Amygdala (tissue), 56 donors: ENCODE measurements at regions not wholly inside any gene's neighbourhood (a gene's known extent, or its start where the extent isn't known, plus 50 kb on each side); places are given as distances from the start of the nearest gene placed in this dataset.

ENCODE experiments used
- DNase-seq, 56 donors: peaks; one replicate each; lab custom pipeline; 2025; lab: John Stamatoyannopoulos, UW

- no peak for DNase-seq
Observed at GRCh38 chr20:60803335-60804055, 448.6 kb upstream of the CDH4 start.

DNA sequence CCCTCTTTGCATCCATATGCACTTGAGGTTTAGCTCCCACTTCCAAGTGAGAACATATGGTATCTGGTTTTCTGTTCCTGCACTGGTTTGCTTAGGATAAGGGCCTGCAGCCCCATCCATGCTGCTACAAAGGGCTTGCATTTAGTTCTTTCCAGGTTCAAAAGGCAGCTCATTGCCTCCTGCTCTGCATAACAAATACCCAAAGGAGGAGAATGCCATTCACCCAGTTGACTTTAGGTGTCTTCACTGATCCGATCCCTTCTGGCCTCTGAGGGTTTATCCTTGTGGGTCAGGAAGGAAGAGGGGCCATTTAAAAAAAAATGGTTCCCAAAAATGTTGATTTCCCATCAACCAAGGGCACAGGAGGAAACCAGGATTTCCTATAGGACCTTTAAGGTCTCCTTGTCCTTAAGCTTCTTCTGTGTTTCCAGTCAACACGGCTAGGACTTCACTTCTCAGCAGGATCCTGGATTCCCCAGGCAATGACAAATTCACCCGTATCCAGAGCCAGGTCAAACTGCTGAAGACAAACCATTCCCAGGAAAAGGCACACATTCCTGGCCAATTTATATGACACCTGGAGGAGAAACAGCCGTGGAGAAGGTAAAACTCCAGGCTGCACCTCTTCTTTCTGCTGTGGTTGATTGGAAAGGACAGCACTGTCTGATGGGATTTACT, 447.7 kb upstream of the CDH4 start:
- DNase-seq, result no peak

- no peak for DNase-seq
Observed at GRCh38 chr20:60804918-60805630, 447.0 kb upstream of the CDH4 start.

DNA sequence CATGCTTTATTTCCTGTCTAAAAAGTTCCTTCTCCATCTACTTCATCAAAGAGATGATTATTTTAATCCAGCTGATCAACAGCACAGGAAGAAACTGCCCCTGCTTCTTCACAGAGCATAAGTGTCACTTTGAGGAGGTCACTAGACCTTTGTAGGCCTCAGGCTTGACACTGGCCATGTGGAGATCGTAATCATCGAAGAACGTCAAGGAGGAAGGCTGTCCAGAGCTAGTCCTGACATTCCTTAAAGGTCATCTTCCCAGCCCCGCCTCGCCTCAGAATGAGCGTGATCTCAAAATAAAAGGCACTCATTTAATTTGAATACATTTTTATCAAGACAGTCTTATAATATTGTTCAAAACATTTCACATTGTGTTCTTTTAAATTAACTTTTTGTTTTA, 445.7 kb upstream of the CDH4 start:
- no peak for DNase-seq

DNA sequence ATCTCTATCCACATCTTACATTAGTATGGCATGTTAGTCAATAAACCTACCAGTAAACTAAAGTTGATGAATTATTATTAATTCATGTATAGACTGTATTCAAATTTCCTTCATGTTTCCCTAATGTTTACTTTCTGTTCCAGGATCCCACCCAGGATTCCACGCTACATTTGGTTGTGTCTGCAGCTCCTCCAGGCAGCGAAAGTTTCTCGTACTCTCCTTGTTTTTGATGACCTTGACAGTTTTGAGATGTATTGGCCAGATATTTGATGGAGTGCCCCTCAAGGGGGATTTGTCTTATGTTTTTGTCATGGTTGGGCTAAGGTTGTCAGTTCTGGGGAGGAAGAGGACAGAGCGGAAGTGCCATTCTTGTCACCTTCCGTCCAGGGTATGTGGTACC, 445.2 kb upstream of the CDH4 start:
- DNase-seq, result no peak

DNA sequence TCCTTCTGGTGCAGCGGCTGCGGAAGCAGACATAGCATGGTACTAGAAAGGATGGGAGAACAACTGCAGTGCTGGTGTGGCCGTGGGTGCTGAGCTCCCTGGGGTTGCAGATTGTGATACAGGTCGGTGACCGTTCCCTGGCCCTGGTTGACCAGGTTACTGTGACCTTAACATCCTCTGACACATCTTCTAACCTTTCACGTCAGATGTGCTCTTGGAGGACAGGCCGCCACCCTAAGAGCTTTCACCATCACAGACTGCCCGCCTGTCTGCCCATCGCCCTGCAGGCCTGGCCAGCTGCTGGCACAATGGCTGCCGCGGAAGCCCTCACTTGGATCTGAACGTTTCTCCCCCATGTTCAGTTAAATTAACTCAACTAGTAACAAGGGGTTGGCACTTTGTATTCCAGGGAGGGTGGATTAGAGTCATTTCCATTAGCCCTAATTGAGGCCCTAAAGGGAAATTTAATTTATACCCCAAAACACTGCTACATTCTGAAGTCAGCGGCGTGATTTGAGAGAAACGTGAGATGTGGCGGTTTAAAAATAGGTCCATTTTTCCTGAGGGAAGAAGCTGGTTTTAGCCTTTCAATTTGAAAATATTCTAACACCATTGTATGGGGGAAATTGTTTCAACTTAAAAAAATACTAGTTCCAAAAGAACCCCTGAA, 443.9 kb upstream of the CDH4 start:
- no peak for DNase-seq

- DNase-seq, result no peak
Observed at GRCh38 chr20:60808701-60809100, 443.4 kb upstream of the CDH4 start.

GRCh38 chr20:60810561-60810960, 441.5 kb upstream of the CDH4 start:
- no peak for DNase-seq

DNA sequence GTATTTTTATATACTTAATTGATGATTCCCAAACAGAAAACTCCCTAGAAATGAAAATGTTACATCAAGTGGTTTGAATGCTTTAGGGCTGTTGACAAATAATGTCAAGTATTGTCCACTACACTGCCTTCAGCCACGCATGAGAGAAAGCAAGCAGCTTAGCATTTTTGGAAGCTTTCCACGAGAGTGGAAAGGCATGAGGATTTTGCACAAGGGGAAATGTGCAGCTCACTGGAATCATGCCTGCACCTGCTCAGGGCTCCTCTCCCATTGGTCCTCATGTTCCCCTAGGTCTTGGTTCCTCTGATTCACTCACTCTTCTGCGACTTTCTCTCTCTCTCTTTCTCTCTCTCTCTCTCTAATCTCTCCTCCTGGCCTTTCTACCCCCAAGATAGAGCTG, 439.5 kb upstream of the CDH4 start:
- no peak for DNase-seq

GRCh38 chr20:60813066-60813465, 439.0 kb upstream of the CDH4 start:
- no peak for DNase-seq

DNA sequence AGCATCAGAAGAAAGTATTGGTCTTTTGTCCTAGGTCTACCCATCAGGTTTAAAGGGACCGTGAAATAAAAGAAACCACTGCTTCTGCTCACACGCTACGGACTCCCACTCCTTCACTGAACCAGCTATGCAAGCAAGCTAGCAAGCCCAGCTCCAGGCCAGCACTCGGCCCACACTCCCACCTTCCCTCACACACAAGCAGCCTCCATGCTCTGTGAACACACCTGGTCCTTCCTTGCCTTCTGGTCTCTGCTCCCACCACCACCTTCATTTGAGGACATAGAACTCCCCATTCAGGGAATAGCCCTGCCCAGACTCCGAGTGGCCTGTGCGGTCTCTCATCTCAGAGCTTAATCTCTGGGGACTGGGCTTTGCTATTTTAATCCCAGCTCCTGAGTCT, 436.4 kb upstream of the CDH4 start:
- no peak for DNase-seq

GRCh38 chr20:60816901-60817300, 435.2 kb upstream of the CDH4 start:
- no peak for DNase-seq

- no peak for DNase-seq
Observed at GRCh38 chr20:60817891-60818290, 434.2 kb upstream of the CDH4 start.

DNA sequence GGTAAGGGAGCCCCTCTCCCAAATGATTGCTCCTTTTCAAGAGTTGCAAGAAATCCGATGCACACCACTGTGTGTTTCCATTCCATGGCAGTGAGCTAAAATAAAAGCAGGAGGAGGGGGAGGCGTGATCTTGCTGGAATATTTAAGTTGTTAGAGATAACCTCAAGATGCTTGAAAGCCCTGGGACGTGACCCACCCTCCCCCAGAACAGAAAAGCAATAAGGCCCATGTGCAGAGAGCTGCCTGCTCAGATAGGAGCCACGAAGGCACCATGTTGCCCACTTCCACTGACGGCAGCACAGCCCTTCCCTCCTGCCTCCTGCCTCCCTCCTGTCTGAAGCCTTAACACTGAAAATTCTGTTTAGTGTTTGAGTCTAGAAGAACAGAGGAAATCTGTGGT, 432.6 kb upstream of the CDH4 start:
- no peak for DNase-seq

DNA sequence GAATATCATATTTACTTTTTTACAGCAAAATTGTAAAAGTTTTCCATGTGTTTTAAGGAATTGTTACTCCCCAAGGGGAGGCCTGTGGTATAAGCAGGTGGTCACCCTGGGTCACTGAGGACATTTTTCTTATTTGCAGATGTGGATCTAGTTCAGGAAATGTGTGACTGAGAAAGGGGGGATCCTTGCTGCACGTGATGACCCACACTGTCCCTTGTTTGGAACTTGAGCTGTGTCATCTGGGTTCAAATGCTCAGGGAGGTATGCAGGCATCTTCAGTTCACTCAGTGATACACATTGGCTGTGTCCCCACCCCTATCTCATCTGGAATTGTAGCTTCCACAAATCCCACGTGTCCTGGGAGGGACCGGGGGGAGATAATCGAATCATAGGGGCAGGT, 431.9 kb upstream of the CDH4 start:
- DNase-seq, result no peak

DNA sequence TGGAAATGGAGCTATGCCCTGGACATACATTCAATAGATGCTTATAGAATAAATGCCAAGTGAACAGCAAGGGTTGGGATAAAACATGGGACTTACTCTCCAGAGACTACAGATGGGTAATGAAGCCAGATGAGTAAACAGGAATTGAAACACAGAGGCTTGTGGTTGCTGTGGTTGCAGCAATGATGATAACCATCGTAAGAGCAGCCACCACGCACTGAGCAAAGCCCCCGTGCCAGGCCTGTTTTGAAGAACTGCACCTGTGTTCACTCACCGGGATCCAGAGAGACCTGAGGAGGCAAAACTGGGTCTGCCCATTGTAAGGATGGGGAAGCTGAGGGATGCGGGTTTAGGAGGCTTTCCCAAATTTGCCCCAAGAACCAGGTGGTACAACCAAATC, 431.1 kb upstream of the CDH4 start:
- no peak for DNase-seq

DNA sequence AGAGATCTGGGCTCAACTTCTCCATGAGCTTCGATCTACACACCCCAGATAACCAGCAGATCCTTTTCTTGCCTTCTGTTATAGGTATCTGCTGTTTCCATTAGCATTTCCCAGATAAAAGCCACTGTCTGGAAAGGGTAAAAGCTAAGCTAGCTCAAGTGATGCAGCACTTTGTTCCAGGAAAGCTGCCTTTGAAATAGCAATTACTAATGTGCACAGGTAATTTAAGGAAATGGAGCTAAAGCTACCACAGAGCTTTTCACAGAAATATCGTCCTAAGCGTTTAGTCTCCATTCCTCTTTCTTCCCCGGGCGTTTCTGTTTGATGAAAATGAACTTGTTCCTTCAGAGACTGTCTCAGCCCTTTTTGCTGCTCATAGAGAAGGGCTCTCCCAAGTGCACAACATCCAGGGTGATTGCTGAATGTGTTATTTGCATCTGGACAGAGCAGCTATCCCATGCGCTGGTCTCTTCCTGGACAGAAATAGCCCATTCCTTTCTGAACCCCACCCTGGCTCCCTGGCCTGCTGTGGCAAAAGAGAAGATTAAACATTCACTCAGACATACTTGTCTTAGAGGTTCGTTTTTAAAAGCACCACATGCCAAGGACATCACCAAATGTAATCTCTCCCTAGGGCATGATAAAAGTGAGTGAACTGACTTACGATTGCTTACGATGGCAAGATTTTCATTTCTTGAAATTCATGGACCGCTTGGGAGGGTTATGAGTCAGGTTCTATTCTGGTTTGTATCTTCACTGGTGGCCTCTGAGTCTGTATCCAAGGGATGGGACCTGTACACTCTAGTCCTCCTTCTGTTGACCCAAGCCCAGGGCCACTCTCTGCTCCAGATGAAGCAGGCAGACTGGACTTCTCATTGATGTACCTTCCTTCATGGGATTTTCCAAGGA, 429.1 kb upstream of the CDH4 start:
- DNase-seq, result no peak

- no peak for DNase-seq
Observed at GRCh38 chr20:60835876-60836275, 416.2 kb upstream of the CDH4 start.

GRCh38 chr20:60837173-60837770, 414.8 kb upstream of the CDH4 start:
- no peak for DNase-seq

GRCh38 chr20:60838297-60838696, 413.8 kb upstream of the CDH4 start:
- no peak for DNase-seq
